GM19467 (cell line): ENCODE measurements at regions not wholly inside any gene's neighbourhood (a gene's known extent, or its start where the extent isn't known, plus 50 kb on each side); places are given as distances from the start of the nearest gene placed in this dataset.

ENCODE experiments used
- ATAC-seq: cut with Tn5 transposase; IDR thresholded peaks from one replicate; pipeline ENCODE4 v1.9.1; 2021; ENCODE audit warnings: mild to moderate bottlenecking, moderate library complexity; ENCODE audit not compliant: unreplicated experiment

DNA sequence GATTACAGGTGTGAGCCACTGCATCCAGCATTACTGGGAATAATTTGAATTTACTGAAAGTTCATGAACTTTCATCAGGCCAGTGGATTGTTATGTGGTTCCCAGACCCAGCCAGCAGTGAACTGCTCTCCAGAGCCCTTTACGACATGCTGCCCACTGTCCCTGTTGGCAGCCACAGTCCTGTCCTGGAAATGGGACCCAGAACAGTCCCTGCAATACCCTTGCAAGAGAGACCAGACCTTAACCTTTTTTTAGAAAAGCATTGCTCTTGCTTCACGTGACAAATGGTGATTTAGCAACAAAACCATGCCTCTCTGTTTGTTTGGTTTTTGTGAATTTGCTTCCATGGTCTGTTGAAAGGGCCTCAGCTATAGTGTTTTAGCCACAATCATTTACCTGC is 367.3 kb upstream of the C2CD4B start:
- no peak for ATAC-seq

DNA sequence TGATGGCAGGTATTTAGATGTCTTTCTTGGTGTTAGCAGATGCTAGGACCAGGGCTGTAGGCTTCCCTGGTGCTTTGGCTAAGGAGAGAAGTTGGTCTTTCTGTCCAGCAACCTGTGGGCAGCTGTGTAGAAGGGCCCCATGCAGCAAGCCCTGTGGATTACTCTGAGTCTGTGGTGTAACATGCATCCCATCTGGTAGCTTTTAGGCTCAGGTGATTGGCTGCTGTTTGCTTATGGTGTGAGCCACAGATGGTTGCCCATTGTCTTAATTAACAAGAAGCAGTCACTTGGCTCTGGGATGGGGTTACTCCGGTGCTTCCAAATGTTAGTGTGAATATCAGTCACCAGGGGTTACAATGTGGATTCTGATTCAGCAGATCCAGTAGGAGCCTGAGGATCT is 368.6 kb upstream of the C2CD4B start:
- ATAC-seq: no peak

- ATAC-seq: no peak
Measured at GRCh38 chr15:62534996-62535395, 369.9 kb upstream of the C2CD4B start.

GRCh38 chr15:62539236-62539635 is 374.2 kb upstream of the C2CD4B start:
- ATAC-seq: no peak

- no peak for ATAC-seq
Measured at GRCh38 chr15:62541250-62541649, 376.2 kb upstream of the C2CD4B start.

DNA sequence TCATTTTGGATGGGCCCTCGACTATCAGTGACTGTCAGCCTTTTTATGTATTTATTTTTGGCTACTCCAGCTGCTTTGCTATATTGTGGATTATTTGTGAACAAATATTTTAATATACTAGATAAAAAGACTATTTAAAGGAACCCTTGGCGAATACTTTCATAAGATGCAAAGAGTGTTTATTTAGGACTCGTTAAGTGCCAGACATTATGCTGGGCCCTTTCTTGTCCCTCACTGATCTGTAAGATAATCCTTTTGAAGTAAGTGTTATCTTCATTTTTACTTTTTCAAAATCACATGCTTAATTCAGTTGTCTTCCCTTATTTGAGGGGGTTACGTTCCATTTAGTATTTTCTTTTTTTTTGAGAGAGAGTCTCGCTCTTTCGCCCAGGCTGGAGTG is 376.8 kb upstream of the C2CD4B start:
- ATAC-seq: no peak

GRCh38 chr15:62544446-62544845 is 379.4 kb upstream of the C2CD4B start:
- ATAC-seq: no peak

- ATAC-seq: no peak
Measured at GRCh38 chr15:62545467-62546227, 380.6 kb upstream of the C2CD4B start.

GRCh38 chr15:62546628-62547027 is 381.5 kb upstream of the C2CD4B start:
- ATAC-seq: no peak

- no peak for ATAC-seq
Measured at GRCh38 chr15:62547584-62547983, 382.5 kb upstream of the C2CD4B start.

- no peak for ATAC-seq
Measured at GRCh38 chr15:62549345-62549970, 384.4 kb upstream of the C2CD4B start.

GRCh38 chr15:62550106-62550505 is 385.0 kb upstream of the C2CD4B start:
- no peak for ATAC-seq

DNA sequence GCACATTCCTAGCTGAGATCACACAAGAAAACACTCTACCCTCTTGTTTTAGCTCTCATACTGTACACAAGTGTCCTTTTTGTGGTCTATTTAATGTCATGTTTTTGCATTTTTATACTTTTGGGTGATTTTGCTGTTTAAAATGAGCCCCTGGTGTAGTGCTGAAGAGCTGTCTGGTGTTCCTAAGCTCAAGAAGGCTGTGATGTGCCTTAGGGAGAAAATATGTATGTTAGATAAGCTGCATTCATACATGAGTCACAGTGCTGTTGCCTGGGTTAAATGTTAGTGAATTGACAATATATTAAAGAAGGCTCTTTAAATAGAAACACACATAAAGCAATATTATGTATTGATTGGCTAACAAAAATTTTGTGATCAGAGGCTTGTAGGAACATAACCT is 387.4 kb upstream of the C2CD4B start:
- ATAC-seq: no peak

- ATAC-seq: no peak
Measured at GRCh38 chr15:62553911-62554563, 389.0 kb upstream of the C2CD4B start.

DNA sequence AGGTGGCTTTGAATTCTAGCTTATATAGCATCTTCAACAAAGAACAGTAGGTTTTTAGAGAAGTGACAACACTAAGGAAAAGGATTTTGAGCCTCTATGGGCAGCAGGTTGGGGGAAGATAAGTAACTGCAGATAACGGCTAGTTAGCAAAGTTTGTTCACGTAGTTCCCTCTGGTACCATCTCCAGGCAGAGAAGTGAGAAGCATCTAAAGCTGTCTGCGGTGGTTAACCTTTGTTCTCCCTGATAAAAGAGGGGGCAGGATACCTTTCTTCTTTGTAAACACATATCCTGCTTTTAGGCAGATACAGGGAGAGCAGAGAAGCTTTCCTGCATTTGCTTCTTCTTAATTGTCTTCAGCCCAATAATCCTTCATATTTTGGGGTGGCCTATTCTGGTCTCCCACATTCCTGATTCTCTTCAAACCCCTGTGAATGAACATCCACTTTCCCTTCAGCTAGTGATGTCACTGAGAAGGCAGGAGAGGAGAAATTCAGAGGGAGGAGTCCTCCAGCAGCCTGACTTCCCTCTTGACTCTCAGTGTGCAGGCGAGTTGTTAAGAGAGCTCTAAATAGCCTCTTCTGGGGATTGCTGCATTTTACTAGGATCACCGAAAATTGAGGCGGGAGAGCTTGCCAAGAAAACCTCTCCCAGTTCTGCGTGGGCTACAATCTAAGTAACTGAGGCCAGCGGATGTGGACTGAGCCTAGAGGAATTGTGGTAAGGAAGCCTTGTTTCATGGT is 393.7 kb upstream of the C2CD4B start:
- no peak for ATAC-seq

- ATAC-seq: no peak
Measured at GRCh38 chr15:62559381-62559733, 394.3 kb upstream of the C2CD4B start.

- no peak for ATAC-seq
Measured at GRCh38 chr15:62561059-62561519, 396.0 kb upstream of the C2CD4B start.

GRCh38 chr15:62561571-62561970 is 396.5 kb upstream of the C2CD4B start:
- no peak for ATAC-seq

- no peak for ATAC-seq
Measured at GRCh38 chr15:62564886-62565633, 400.0 kb upstream of the C2CD4B start.

DNA sequence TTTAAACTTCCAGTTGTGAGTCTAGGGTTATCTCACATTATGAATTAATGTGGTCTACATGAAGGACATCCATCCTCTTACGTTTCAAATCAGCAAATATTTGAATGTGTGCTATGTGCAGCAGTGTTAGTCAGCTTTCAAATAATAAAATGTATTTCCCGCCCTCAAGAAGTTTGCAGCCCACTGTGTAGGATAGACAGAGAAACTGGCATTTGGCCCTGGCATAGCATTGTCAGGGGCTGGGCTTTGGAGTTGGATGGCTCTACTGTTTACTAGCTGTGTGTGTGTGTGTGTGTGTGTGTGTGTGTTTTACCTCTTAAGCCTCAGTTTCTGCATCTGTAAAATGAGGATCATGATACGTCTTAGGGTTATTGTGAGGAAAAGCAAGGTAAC is 400.5 kb upstream of the C2CD4B start:
- no peak for ATAC-seq

GRCh38 chr15:62566248-62566647 is 401.2 kb upstream of the C2CD4B start:
- ATAC-seq: no peak
